DMS153 treated with DMSO at 0.1 percent for 48 hours (cell line): ENCODE measurements at regions not wholly inside any gene's neighbourhood (a gene's known extent, or its start where the extent isn't known, plus 50 kb on each side); places are given as distances from the start of the nearest gene placed in this dataset.

Experiments used
- DNase-seq: peaks from one replicate; lab custom pipeline; 2025; ENCODE audit not compliant: unreplicated experiment; lab: John Stamatoyannopoulos, UW

- no peak for DNase-seq
These were observed 348.0 kb downstream of the BCOR start for GRCh38 chrX:39749728-39750127.

GRCh38 chrX:39750256-39750790, 347.4 kb downstream of the BCOR start:
- DNase-seq, result no peak

- DNase-seq, result no peak
These were observed 346.9 kb downstream of the BCOR start for GRCh38 chrX:39750848-39751247.

GRCh38 chrX:39752815-39753214, 344.9 kb downstream of the BCOR start:
- peak; percentile 19 for DNase-seq

- no peak for DNase-seq
These were observed 344.3 kb downstream of the BCOR start for GRCh38 chrX:39753293-39753996.

GRCh38 chrX:39755143-39756032, 342.4 kb downstream of the BCOR start:
- peak; percentile 24 for DNase-seq

DNA sequence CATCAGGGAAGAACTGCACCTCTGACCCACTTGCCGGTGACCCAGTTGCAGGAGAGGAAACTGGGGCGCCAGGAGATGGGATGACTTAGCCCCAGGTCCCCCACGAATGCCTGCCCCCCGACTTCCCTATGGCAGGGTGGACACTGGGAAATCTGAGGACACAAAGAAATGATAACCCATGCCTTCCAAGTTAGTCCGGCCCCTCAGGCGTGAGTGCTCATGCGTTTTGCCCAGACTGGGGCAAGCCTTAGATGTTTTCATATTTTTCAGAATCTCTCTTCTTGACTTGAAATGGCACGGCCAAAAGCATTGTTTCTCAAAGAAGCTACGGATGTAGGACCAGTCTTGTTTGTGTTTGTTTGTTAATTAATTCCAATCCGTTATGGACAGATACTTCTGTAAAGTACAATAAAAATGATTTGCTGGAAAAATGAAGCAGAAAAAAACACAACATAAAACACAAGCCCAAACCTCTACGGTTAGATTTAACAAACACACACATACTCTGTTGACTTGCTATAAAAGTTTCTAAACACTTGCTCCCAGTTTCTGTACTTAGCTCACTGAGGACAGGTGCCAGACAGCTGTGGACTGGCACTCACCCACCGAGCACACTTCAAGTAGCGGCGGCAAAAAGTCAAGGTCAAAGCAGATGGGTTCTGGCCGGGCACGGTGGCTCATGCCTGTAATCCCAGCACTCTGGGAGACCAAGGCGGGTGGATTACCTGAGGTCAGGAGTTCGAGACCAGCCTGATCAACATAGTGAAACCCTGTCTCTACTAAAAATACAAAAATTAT, 341.5 kb downstream of the BCOR start:
- DNase-seq, result no peak

- no peak for DNase-seq
These were observed 339.8 kb downstream of the BCOR start for GRCh38 chrX:39757971-39758370.

- DNase-seq, result no peak
These were observed 338.8 kb downstream of the BCOR start for GRCh38 chrX:39758791-39759525.

DNA sequence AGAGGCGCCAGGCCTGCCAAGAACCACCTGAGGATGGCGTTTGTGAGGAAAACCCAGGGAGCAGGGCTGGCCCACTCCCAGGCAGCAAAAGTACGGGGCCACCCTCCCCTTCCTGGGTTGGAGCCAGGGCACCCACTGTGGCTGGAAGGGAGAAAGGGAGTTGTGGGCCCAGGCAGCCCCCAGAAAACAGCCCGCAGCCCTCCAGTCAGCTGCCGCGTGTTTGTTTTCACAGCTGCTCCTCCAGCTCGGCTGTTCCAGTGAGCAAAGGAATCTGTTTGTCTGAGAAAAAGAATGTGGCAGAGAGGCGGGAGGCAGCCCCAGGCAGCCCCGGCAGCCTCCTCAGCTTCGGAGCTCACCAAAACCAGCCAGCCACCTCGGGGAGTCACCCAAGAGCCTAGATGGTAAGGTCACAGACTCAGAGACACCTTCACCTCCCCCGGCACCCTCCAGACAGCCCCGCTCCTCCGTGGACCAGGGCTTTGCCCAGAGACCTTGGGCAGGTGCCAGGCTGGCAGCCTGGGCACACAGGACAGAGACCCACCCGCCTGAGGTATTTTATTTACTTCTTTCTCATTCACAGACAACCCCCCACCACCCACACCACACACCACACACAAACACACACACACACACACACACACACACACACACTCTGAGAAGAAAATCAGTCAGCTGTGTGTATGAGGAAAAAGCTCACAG, 338.1 kb downstream of the BCOR start:
- DNase-seq, result no peak

DNA sequence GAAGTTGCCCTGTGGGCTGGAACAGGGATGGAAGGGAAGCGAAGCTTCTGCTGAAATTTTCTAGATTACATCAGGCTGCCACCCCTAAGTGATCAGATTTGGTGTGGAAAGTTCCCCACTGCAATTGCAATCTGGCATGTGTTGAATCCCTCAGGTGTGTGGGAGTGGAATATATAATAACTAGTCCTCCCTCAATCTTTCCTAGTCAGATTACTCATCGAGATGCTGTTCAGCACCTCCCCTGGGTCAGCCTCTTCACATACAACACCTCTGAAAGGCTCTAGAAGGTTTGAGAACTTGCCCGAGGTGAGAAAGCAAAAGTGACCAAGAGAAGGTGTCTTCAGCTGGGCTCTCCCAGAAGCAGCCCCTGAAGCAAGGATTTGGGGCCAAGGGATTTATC, 336.8 kb downstream of the BCOR start:
- DNase-seq, result no peak

DNA sequence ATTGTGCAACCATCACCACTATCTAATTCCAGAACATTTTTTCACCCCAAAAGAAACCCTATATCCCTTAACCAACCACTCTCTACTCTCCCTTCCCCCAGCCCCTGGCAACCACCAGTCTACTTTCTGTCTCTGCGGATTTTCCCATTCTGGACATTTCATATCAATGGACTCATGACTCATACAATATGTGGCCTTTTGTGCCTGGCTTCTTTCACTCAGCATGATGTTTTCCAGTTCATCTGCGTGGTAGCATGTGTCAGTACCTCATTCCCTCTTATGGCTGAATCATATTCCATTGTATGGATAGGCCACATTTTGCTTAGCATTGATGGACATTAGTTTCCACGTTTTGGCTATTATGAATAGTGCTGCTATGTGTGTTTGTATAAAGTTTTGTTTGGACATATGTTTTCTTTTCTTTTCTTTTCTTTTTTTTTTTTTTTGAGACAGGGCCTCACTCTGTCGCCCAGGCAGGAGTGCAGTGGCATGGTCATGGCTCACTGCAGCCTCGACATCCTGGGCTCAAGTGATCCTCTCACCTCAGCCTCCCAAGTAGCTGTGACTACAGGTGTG, 335.4 kb downstream of the BCOR start:
- no peak for DNase-seq

GRCh38 chrX:39764441-39764914, 333.3 kb downstream of the BCOR start:
- peak; percentile 6 for DNase-seq

DNA sequence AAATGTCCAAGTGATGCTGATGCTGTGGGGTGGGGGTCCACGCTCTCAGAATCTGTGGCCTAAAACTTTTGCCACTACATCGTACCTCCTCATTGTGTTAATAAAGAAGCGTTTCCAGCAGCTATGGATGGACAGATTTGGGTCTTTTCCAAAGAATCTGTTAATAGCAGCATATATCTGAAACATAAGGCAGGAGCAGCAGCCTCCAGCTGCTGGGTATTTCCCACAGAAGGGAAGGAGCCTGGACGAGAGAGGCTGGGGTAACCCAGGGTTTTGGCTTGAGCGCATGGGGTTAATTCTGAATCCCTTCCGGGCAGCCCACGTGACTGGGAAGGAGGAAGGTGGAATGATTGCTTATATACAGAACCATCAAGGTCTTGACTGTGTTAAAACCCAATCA, 332.4 kb downstream of the BCOR start:
- DNase-seq, result no peak

GRCh38 chrX:39766085-39766726, 331.6 kb downstream of the BCOR start:
- DNase-seq, result no peak

DNA sequence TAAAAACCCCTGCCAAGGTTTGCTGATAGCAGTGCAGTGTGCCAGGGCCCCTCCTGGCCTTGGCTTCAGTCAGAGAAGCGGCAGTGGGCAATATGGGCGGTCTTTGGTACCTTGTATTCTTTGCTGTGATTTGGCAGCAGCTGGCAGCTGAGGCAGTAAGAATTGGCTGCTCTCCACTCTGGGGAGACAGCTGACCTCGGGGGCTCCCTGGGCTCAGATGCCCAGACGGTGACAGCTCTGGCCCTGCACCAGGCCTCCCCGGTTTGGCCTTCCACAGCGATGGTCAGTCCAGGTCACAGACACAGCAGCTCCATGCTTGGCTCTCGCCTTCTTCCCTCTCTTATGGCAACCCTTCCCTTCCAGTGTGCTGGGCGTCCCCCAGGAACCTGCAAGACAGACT, 330.9 kb downstream of the BCOR start:
- no peak for DNase-seq

GRCh38 chrX:39767446-39767845, 330.3 kb downstream of the BCOR start:
- no peak for DNase-seq

- DNase-seq, result no peak
These were observed 328.0 kb downstream of the BCOR start for GRCh38 chrX:39769748-39770147.

GRCh38 chrX:39771089-39771488, 326.7 kb downstream of the BCOR start:
- no peak for DNase-seq
